Adrenal gland (tissue), 9 donors: ENCODE measurements at regions not wholly inside any gene's neighbourhood (a gene's known extent, or its start where the extent isn't known, plus 50 kb on each side); places are given as distances from the start of the nearest gene placed in this dataset.

ENCODE experiments used
- DNase-seq, 7 donors: peaks; one replicate each; pipeline ENCODE4 v3.0.0-alpha.2; 2019 to 2020
- H3K27ac ChIP-seq, 5 donors: fragments of 200-600 bp; sonication (generic) in 4 of 5; 1 replicate in 3 of 5; 2 replicates in 2 of 5; pipeline versions ENCODE4 v1.5.1 to v1.8.0; 2016 to 2020; ENCODE audit warnings: mild to moderate bottlenecking in 1 of 5
- H3K27me3 ChIP-seq: fragments of 200-600 bp; 2 replicates; pipeline ENCODE4 v1.8.0; 2021
- H3K36me3 ChIP-seq, 2 donors: fragments of 200-600 bp; replicated peaks in 1 of 2; 1 replicate in 1 of 2; 2 replicates in 1 of 2; pipeline versions ENCODE4 v1.5.1 to v1.8.0; 2018 to 2022
- H3K4me1 ChIP-seq, 2 donors: fragments of 200-600 bp; replicated peaks in 1 of 2; 1 replicate in 1 of 2; 2 replicates in 1 of 2; pipeline versions ENCODE4 v1.5.1 to v1.8.0; 2018 to 2021
- H3K4me3 ChIP-seq, 4 donors: fragments of 200-600 bp; sonication (generic) in 3 of 4; one replicate each; pipeline ENCODE4 v1.5.1; 2016 to 2018
- H3K9me3 ChIP-seq, 3 donors: fragments of 200-600 bp; sonication (generic) in 1 of 3; replicated peaks in 1 of 3; 1 replicate in 2 of 3; 2 replicates in 1 of 3; pipeline versions ENCODE4 v1.5.1 to v1.8.0; 2016 to 2021
- POLR2A ChIP-seq, 2 donors: fragments of 450-650 bp; IDR thresholded peaks; one replicate each; pipeline ENCODE4 v1.6.1; 2017; ENCODE audit warnings: antibody characterized with exemption in 2 of 2, mild to moderate bottlenecking in 2 of 2, moderate library complexity in 1 of 2
- WGBS, 4 donors: extraction: QIAGEN DNeasy Blood & Tissue Kit in 2 of 4; methylation state at CpG; one replicate each; pipeline versions ENCODE4 v1.1.5 to v1.1.7; 2013 to 2017; 5-methylcytosine and 5-hydroxymethylcytosine counted together
- intact Hi-C, 2 donors: fragments of 100-400 bp; cut with DNase I; formaldehyde crosslinking; loops; one replicate each; pipeline versions ENCODE4 v1.14.1 to v1.15.0; 2022 to 2023
- TF ChIP-seq, protein P1 (sequence below), 6 experiments: fragments of 450-650 bp in 4 of 6; fragments of 200-600 bp in 2 of 6; sonication (generic) in 1 of 6; IDR thresholded peaks; 1 replicate in 5 of 6; 2 replicates in 1 of 6; pipeline versions ENCODE4 v1.5.1 to v1.8.0; 2016 to 2021; ENCODE audit warnings: antibody characterized with exemption in 6 of 6, mild to moderate bottlenecking in 2 of 6, moderate library complexity in 1 of 6
- donor health status: healthy with polysubstance abuse.
- donor health status: Bipolar disorder and iron deficiency.
- donor health status: DM: yes; HTN: yes; CAD: no.
- donor health status: DM: no; HTN: no; CAD: no.
- donor health status: DM: no; HTN: no; CAD: no.

DNA sequence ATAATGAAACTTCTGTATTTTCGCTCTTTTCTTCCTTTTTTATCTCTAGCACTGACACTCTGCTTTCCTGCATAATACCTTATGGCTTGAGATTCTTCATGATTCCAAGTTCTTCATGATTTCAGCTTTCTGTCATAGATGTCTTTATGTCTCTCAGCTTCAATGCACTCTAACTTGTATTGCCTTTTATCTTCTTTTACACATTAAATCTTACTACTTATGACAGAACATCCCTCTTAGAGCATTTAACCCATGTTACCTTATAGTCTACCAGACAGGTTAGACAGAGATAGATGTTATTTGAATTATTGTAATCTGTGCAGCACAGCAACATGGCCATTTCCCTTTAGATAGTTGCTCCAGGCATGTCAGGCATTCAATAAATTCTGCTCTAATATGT is 1475.7 kb upstream of the TMEFF2 start:
- Histone ChIP-seq H3K4me3 (no peak overlapping the region), H3K4me1 (no peaks in the 10 kb centered on the region), H3K27me3 (no peaks in the 10 kb centered on the region), H3K27ac (no peak overlapping the region), H3K9me3 (no peaks in the 10 kb centered on the region), H3K36me3 (no peaks in the 10 kb centered on the region)
- no peak for DNase-seq
- intact Hi-C loops, result no loop called here
- 68 to 83% (median 74%) methylated on average over 1 of the region's 1 CpG for WGBS, 4 donors
- TF ChIP-seq, protein P1, sequence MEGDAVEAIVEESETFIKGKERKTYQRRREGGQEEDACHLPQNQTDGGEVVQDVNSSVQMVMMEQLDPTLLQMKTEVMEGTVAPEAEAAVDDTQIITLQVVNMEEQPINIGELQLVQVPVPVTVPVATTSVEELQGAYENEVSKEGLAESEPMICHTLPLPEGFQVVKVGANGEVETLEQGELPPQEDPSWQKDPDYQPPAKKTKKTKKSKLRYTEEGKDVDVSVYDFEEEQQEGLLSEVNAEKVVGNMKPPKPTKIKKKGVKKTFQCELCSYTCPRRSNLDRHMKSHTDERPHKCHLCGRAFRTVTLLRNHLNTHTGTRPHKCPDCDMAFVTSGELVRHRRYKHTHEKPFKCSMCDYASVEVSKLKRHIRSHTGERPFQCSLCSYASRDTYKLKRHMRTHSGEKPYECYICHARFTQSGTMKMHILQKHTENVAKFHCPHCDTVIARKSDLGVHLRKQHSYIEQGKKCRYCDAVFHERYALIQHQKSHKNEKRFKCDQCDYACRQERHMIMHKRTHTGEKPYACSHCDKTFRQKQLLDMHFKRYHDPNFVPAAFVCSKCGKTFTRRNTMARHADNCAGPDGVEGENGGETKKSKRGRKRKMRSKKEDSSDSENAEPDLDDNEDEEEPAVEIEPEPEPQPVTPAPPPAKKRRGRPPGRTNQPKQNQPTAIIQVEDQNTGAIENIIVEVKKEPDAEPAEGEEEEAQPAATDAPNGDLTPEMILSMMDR (IDR thresholded peaks at IDR 0.05), result no peak
- no peak for TF ChIP-seq POLR2A (IDR thresholded peaks at IDR 0.05)

DNA sequence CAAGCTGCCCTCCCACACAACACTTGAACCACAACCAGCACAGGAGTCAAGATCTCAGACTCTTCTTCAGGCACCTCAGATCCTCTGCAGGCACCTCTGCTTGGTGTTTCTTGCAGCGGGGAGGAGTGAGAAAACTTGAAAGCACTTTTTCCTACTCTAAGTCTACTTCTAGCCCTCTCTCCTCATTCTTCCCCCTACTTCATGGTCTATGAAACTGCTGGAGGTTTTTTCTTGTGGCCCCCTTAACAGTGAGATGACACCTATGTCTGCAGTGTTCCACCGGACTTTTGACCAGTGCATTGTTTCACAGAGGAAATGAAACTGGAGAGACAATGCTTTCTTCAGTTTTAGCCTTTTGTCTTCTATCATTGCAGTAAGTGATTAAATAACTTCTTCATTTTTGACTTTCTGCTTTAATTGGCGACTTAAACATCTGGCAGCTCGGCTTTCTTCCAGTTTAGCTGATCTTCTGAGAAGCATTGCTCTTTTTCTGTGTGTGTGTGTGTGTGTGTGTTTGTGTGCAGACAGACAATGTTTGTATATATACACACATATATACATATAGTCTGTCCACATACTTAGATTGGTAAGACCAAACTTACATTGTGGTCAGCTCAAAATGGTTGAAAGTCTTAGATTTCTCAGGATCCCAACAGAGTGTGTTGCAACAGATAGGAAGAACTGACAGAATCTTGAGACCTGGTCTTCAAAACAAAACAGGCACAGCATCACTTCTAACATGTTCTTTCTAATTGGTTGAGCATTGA is 1474.0 kb upstream of the TMEFF2 start:
- no peaks in the 10 kb centered on the region for H3K36me3 ChIP-seq
- WGBS, 4 donors, result 71 to 79% (median 72%) methylated on average over 4 of the region's 4 CpGs
- no peak for TF ChIP-seq POLR2A (IDR thresholded peaks at IDR 0.05)
- TF ChIP-seq, protein P1 (IDR thresholded peaks at IDR 0.05), result no peak

DNA sequence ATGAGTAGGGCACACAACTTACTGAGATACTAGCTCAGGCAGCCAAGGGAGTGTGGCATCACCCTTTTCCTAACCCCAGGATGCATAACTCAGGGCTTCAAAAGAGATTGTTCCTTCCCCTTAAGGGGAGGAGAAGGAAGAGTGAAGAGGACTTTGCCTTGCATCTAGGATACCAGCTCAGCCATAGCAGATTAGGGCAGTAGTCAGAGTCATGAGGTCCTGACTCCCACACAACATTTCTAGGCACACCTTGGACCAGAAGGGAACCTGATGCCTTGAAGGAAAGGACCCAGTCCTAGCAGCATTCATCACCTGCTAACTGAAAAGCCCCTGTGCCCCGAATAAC is 1433.2 kb upstream of the TMEFF2 start:
- no peak overlapping the region for H3K27ac ChIP-seq
- no peak overlapping the region for H3K4me3 ChIP-seq
- no peak for DNase-seq
- no peaks in the 10 kb centered on the region for H3K4me1 ChIP-seq
- TF ChIP-seq POLR2A (IDR thresholded peaks at IDR 0.05), result no peak
- TF ChIP-seq, protein P1 (IDR thresholded peaks at IDR 0.05), result no peak
- H3K9me3 ChIP-seq, result no peaks in the 10 kb centered on the region
- H3K27me3 ChIP-seq, result no peaks in the 10 kb centered on the region
- no peaks in the 10 kb centered on the region for H3K36me3 ChIP-seq
- intact Hi-C loops, result no loop called here
- 85 to 97% (median 90%) methylated on average over 1 of the region's 1 CpG for WGBS, 4 donors

More for the DNA sequence above, 1474.0 kb upstream of the TMEFF2 start:
- Histone ChIP-seq H3K4me1 (no peaks in the 10 kb centered on the region), H3K9me3 (no peaks in the 10 kb centered on the region), H3K4me3 (no peak overlapping the region), H3K27me3 (no peaks in the 10 kb centered on the region), H3K27ac (no peak overlapping the region)
- intact Hi-C loops, result no loop called here
- no peak for DNase-seq

DNA sequence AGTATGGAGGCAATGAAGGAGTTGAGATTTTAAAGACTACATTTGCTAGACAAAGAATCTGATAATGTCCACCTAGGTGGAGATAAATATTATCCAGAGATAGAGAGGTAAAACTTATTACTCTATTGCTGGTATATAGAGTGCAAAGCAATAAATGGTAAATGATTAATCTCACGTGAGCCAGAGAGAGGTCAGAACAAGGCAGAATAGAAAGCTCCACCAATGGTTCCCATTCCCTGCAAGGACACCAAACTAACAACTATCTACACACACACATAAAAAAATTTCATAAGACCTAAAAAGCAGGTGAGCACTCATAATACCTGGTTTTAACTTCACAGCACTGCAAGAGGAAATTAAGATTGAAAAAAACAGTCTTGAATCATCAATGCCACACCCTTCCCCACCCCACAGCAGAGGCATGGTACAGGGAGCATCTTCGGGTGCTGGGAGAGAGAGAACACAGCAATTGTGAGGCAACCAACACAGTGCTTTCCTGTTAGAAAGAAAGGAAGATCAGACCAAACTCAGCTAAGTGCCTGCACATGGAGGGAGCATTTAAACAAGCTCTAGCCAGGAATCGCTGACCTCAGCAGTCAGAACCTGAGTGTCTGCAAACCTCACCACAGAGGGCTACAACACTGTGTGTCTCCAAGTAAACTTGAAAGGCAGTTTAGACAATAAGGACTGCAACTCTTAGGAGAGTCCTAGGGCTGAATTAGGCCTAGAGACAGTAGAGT is 1432.6 kb upstream of the TMEFF2 start:
- DNase-seq, result no peak
- H3K27me3 ChIP-seq, result no peaks in the 10 kb centered on the region
- no peak overlapping the region for H3K27ac ChIP-seq
- H3K4me1 ChIP-seq, result no peaks in the 10 kb centered on the region
- no peaks in the 10 kb centered on the region for H3K36me3 ChIP-seq
- H3K9me3 ChIP-seq, result no peaks in the 10 kb centered on the region
- no peak overlapping the region for H3K4me3 ChIP-seq
- intact Hi-C loops, result no loop called here
- WGBS, 4 donors, result 49 to 73% (median 57%) methylated on average over 3 of the region's 3 CpGs
- TF ChIP-seq, protein P1 (IDR thresholded peaks at IDR 0.05), result no peak
- no peak for TF ChIP-seq POLR2A (IDR thresholded peaks at IDR 0.05)
